Peyer's patch (tissue), 4 donors: ENCODE measurements at regions not wholly inside any gene's neighbourhood (a gene's known extent, or its start where the extent isn't known, plus 50 kb on each side); places are given as distances from the start of the nearest gene placed in this dataset.

ENCODE experiments used
- CTCF ChIP-seq, 6 experiments: fragments of 450-650 bp in 4 of 6; fragments of 200-600 bp in 2 of 6; sonication (generic) in 1 of 6; IDR thresholded peaks; one replicate each; pipeline ENCODE4 v1.5.1; 2017 to 2019; ENCODE audit warnings: antibody characterized with exemption in 6 of 6, mild to moderate bottlenecking in 3 of 6, moderate library complexity in 1 of 6
- POLR2A ChIP-seq, 2 donors: fragments of 450-650 bp; IDR thresholded peaks; one replicate each; pipeline ENCODE4 v1.5.1; 2017; ENCODE audit warnings: antibody characterized with exemption in 2 of 2, mild to moderate bottlenecking in 2 of 2, moderate library complexity in 2 of 2

GRCh38 chr13:44669534-44669933, 93.4 kb upstream of the TSC22D1 start:
- TF ChIP-seq POLR2A (IDR thresholded peaks at IDR 0.05) (no peak), CTCF (IDR thresholded peaks at IDR 0.05) (no peak)
